ENCODE measurements at regions not wholly inside any gene's neighbourhood (a gene's known extent, or its start where the extent isn't known, plus 50 kb on each side); places are given as distances from the start of the nearest gene placed in this dataset.

DNA sequence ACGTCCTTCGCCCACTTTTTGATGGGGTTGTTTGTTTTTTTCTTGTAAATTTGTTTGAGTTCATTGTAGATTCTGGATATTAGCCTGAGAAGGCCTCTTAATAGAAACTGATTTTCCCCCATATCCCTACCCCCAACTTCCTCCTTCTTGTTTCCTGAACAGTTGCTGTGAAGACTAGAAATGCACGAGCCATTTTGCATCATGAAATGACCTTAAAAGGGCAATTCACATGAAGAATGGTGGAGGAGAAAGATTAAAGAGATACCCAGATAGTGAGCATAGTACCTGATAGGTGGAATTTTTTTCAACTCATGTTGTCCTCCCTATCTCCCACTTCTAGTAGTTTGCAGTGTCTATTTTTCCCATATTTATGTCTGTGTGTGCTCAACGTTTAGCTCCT is 55.2 kb upstream of the KCNH8 start:
- no peak for DNase-seq

DNA sequence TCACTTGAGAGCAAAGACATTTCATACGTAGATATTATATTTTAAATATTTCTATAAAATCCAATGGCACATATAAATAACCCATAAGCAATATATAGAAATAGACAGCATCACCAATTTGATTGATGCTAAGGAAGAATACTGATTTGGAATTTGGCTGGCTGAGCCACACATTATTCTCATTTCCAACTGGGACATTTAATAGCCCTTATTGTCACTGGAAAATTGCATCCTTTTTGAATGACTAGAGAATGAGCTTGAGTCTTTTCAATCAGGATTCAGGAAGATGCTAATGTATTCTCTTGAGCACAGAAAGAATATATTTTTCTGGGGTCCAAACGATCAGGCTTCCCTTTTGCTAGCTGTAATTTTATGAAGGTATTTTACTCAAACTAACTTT is 70.9 kb upstream of the KCNH8 start:
- no peak for DNase-seq

DNA sequence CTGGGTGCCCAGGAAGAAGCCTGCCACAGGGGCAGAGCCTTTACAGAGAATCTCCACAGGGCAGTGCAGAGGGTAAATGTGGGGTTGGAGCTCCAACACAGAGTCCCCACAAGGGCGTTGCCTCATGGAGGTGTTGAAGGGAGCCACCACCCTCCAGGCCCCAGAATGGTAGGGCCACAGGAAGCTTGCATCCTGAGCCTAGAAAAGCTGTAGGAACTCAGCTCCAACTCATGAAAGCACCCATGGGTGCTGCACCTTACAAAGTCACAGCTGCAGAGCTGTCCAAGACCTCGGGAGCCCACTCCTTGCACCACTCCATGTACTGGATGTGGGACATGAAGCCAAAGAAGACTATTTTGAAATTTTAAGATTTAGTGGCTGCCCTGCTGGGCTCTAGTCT is 73.3 kb upstream of the KCNH8 start:
- DNase-seq = no peak

DNA sequence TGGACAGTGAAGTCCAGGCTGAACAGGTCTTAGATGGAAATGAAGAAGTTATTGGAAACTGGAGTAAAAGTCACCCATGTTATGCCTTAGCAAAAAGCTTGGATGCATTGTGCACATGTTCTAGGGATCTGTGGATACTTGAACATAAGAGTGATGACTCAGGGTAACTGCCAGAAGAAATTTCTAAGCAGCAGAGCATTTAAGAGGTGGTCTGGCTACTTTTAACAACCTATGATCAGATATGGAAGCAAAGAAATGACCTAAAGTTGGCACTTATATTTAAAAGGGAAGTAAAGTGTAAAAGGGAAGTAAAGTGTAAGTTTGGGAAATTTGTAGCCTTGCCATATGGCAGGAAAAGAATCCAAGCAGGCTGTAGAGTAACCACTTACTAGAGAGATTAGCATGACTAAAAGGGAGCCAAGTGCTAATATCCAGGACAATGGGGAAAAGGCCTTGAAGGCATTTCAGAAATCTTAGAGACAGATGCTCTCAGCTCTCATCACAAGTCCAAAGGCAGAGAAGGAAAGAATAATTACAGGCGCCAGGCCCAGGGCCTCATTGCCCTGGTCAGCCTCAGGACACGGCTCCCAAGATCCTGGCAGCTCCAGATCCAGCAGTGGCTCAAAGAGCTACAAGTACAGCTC is 73.9 kb upstream of the KCNH8 start:
- DNase-seq = no peak

DNA sequence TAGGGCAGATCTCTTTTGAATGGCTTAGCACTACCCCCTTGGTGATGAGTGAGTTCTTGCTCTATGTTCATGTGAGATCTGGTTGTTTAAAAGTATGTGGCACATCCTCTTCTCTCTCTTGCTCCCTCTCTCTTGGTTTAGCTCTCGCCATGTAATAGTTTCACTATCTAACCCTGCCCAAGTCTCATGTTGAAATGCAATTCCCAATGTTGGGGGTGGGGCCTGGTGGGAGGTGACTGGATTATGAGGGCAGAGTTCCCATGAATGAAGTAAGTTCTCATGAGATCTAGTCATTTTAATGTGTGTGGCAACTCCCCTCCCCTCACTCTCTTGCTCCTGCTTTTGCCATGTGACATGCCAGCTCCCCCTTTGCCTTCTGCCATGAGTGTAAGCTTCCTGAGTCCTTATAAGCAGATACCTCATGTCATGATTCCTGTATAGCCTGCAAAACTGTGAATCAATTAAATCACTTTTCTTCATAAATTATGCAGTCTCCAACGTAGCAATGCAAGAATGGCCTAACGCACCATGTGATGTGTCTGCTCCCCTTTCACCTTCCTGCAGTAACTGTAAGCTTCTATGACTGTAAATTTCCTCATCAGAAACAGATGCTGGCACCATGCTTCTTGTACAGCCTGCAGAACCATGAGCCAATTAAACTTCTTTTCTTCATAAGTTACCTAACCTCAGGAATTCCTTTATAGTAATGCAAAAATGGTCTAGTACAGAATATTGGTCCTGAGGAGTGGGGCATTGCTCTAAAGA is 74.8 kb upstream of the KCNH8 start:
- DNase-seq = no peak

DNA sequence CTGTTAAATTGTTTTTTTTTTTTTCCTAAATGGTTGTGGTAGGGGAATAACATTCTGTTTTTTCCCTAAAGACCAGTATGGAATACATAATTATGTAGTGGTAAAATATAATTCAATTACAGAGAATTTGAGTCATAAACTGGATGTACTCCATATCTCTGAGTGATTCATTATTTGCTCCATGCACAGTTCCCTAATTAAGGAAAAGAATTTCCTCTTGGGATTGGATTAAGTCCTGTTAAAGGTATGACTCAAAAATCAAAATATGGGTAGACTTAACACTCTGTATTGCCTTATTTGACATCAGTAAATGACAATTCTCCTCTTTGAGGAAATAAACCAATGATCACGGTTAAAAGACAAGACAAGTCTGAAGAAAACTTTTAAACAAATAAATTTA is 78.0 kb upstream of the KCNH8 start:
- no peak for DNase-seq

DNA sequence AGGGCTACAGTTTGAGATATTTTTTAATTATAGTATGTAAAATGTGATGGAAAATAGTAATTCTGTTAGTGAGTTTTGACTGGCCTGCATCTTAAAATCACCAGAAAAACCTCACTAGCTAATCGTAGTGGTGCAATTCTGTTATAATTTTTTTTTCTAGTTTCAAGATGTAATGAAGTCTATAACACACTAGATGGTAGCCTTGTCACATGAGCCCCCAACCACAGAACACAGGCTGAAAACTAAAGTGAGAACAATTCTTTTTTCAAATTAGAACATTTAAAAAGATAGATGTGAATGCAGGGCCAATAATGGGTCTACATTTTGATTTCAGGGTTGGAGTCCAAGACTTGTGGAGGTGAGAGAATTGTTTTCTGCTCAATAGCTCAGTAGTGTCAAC is 83.3 kb upstream of the KCNH8 start:
- DNase-seq = no peak

DNA sequence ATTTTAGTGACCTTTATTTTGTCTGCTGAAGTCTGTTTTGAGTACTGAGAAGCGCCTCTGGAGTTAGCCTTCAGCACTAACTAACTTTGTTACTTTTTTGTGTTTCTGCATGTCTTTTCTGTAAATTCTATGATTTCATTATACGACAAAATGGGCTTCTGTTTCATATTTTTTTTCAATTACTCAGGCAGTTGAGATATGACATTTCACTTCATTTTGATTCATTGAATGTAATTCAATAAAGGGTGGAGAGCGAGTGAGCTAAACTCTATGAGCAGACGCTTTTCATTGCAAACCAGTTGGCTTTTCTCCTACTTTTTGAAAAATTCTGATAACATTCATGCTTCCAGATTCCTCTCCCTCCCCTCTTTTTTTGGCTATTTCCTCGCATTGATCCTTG is 84.4 kb upstream of the KCNH8 start:
- DNase-seq = no peak

DNA sequence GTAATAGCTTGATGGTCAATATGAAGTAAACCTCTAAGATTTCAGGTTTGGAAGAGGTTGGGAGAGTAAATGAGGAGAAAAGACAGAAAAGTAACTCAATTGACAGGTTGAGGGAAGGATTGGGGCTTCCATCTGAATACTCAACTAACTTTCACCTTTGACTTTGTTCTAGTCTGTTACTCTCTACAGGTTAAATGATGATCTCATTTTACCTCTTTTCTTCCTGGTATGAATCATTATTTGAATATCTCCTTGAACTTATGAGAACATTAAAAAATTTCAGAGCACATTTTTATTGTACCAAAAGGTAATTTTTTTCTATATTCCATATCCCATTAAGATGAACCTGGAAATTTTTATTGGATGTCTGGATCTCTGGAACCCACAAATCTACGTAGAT is 87.9 kb upstream of the KCNH8 start:
- DNase-seq = no peak

DNA sequence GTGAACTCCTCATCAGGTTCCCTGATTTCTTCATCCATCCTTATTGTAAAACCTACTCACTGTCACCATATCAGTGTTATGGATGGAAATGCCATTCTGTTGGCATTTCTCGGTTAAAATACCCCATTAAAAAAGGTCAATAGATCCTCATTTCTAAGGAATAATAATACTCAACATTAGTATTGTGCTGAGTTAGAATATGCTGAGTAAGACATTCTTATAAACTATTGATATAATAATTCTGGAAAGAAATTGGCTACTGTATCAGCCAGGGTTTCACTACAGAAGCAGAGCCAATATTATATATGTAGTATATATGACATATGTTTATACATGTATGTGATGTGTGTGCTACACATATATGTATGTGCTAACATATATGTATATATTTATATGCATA is 95.4 kb upstream of the KCNH8 start:
- no peak for DNase-seq

DNA sequence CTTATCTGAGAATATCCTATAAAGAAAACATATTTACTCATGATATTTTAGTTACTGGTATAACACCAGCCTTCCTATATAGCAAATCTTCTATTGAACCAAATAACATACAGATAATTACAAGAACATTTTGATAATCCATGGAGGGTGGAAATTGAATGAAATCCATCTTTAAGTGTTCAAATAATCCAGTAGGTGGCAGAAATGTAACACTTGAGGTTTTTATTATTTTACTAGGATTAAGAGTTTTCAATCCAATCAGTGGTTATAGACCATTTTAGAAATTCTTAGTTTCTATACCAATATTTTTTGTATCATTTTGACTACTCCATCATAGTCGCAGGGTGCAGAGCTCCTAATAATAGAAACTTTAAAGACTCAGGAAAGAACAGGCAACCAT is 101.9 kb upstream of the KCNH8 start:
- no peak for DNase-seq

DNA sequence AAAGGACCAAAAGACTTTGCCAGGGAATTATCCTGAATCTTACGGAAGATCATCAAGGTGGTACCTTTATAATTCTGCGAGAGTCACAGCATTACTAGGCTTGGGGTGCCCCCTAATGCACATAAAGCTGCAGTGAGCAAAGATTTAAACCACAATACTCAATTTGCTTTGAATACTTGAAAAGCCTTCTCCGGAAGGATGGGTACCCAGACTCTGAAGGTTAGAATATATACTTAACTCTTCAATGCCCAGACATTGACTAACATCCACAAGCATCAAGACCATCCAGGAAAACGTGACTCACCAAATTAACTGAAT is 117.8 kb upstream of the KCNH8 start:
- DNase-seq = no peak

DNA sequence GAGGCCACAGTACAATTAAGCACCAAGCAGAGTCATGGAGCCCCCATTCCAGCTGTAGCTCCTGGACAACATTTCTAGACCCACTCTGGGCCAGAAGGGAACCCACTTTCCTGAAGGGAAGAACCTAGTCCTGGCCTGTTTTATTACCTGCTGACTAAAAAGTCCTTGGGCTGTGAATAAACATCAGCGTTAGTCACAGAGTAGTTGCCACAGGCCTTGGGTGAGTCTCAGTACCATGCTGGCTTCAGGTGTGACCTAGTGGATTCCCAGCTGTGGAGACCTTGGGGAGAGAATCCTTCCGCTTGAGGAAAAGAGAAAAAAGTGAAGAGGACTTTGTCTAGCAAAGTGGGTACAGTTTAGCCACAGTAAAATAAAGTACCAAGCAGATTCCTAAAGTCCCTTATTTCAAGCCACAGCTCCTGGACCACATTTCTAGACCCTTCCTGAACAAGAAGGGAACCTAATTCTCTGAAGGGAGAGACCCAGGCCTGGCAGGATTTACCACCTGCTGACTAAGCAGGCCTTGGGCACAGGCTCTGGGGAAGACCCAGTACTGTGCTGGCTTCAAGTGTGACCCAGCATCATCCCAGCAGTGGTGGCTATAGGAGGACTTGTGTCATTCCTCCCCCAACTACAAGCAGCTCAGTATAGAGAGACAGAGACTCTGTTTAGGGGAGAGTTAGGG is 118.3 kb upstream of the KCNH8 start:
- DNase-seq = no peak

DNA sequence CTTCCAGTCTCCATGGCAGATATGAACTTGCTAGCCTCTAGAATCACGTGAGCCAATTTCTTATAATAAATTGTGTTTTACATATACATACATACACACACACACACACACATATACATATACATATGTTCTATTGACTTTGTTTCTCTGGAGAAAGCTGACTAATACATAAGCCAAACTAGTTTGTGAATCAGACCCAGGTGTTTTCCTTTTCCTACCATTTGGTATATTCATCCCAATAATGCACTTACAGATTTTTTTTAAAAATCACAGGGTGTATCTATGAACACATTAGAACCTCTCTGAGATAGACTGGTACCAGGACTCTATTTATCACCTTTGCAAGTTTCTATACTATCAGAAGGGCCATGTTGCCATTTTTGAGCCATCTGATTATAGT is 122.9 kb upstream of the KCNH8 start:
- no peak for DNase-seq

DNA sequence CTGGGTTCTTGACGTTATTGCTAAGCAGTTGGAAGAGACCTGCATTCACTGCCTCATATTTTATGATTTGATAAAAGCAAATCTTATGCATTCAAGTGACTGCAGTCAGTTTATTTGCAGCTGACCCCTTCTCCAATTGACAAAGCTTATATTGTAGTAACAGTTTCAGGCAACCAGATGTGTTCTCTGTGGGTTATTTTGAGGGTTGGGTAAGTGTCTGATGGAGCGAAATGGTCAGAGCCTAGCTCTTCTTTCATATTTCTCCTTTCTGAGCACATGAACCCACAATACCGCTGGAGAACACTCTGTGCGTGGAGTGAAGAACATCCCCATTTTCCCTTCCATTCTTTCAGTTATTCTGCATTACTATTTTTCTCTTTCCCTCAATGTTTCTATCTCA is 125.8 kb upstream of the KCNH8 start:
- no peak for DNase-seq

DNA sequence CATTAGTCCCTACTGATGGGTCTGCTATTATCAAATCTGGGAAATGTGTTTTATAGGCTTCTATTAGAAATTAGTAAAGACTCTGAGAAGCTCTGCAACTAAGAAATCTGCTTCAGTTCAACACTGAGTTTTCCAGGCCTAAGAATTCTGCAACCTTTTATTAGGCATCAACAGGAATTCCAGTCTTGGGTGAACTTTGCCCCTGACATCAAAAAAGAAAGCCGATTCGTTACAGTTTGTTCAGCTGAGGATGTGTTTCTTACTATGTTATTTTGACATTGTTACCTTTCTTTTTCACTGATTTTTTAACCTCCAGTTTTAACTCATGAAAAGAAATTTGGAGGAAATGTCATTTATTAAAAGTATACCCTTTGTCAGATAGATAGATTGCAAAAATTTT is 131.5 kb upstream of the KCNH8 start:
- no peak for DNase-seq

DNA sequence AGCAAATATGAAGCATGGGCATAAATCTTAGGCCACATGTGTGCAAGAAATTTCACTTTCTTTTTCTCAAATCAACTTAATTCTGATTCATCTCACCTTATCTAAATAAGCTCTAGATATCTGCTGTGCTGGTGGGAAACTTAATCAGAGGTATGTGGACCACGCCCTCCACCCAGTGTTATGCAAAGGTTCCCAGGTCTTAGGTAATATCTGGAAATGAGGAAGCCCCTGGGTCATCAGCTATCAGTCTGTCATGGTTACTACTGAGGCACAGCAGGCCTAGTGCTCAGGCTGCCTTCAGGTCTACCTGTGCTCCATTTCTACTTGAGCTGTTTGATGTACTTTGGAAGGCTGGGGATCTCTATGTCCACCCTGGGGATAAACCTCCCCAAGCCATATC is 134.4 kb upstream of the KCNH8 start:
- peak; percentile 82 for DNase-seq

DNA sequence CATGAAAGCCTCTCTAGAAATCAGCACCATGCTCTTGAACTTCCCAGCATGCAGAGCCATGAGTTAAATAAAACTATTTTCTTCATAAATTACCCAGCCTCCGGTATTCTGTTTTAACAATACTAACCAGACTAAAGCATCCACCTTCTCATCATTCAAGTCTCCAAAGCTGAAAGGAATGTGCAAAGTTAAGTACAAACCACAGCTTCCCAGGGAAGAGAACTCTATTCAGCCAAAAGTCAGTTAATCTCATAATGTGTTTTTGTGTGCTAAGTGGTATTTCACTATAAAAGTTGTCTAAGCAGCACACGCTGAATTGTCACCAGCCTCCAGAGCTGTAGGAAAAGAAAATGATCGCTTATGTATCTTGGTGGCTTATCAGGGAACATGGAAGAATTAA is 135.5 kb upstream of the KCNH8 start:
- peak; percentile 50 for DNase-seq

DNA sequence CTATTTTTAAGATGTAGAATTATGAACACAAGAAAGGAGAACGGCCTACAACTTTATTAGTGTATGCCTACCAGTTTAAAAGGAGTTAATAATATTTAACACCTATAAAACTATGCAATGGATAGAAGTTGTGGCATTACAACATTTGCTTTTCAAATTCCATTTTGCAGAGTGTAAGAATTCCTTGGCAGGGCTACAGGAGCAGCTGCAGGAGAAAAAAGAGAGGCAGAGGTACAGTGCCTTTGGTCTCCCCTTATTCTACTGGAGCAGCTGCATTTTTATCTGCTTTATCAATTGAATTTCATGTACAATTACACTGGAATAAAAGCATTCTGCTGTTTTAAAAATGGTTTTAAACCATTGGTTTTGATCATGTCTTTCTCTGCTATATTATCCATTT is 145.7 kb upstream of the KCNH8 start:
- DNase-seq = no peak

DNA sequence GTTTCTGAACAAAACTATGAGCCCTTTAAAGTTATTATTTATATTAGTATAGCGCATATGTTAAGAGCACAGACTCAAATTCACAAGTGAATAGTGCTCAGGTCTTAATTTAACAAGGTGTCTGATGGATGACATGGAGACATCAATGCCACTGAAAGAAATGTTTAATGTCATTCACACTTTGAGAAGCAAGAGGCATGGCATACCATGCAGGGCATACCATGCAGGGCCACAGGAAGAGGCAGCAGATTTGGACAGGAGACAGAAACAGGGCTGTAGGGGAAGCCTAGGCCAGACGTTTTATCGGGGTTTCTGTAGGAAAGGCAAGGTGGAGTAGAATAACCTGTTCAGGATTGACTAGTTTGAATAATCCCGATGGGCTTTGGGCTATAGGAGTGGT is 150.2 kb upstream of the KCNH8 start:
- DNase-seq = no peak

DNA sequence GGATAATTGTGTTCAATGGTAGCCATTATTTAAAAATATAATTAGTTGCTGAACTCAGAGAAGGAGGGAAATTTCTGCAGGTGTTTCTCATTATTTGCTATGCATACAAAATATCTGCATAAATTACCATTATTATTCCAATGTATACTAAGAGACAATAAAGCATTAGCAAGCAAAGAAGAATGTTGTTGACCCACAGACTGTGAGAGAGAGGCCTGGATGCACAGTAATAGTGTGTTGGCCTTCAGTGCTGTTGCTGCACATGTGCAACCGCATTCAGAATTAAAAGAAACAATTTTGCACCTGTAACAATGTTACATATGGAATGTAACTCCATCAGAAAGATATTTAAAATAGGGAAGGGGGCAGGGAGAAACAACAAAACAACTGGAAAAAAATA is 155.6 kb upstream of the KCNH8 start:
- DNase-seq = no peak

DNA sequence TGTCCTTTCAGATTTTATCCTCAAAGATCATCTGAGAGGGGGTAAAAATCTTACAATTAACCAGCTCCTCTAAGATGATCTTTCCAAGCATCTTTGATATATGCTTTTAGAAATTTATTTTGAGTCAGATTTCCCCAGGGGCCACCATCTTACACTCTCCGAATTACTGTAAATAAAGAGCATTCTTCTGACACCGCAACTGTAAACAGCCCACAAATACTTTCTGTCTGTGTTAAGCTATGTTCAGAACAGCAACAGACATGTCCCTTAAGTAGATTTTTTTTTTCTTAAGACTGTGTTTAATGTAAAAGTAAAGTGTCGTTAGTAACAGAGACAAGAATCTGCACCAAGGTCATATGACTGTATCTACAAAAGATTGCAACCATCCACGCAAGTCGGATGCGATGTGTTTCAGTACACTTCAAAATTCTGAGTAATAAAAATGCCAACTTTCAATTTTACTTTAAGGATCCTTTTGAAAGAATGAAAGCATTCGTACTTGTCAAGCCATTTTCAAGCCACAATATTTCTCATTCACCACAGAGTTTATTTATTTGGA is 159.0 kb upstream of the KCNH8 start:
- no peak for DNase-seq

DNA sequence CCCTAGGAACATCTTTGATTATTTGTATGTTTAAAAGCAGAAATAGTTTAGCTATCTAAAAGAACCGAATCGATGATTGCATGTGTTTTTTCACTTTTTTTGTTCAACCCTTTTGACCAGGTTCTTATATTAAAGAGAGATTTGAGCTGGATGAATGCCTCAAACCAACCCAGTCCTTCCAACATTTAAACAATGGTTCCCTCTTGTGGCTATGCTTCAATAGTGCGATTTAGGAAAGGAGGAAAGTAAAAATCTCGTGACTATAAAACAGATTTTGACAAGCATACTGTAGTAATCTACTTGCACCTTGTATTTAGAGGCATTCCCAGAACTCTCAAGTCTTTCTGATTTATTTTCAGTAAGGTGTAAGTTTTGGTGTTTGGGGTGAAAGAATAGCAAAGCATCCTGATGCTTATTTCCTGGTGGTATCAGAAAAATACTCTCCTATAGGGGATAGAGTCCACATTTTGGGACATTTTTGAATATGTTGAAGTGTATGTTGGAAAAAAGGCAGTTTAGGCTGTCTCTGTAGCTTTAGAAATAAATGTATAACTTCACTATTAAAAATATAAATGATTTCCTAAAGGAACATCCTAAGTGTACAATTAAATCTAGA is 159.6 kb upstream of the KCNH8 start:
- no peak for DNase-seq
